Left ventricle myocardium inferior (tissue), 1 donor: ENCODE measurements at regions not wholly inside any gene's neighbourhood (a gene's known extent, or its start where the extent isn't known, plus 50 kb on each side); places are given as distances from the start of the nearest gene placed in this dataset.

Source experiments
- DNase-seq: peaks from one replicate; pipeline ENCODE4 v3.0.0-alpha.2; 2020
- H3K27ac ChIP-seq: fragments of 200-600 bp; replicated peaks from 2 replicates; pipeline ENCODE4 v1.8.0; 2021
- H3K27me3 ChIP-seq: fragments of 200-600 bp; 2 replicates; pipeline ENCODE4 v1.8.0; 2021; ENCODE audit warnings: low read depth
- H3K36me3 ChIP-seq: fragments of 200-600 bp; 2 replicates; pipeline ENCODE4 v1.8.0; 2021
- H3K4me1 ChIP-seq: fragments of 200-600 bp; 2 replicates; pipeline ENCODE4 v1.8.0; 2021
- H3K4me3 ChIP-seq: fragments of 200-600 bp; 2 replicates; pipeline ENCODE4 v1.8.0; 2021; ENCODE audit warnings: mild to moderate bottlenecking, moderate library complexity
- H3K9me3 ChIP-seq: fragments of 200-600 bp; replicated peaks from 2 replicates; pipeline ENCODE4 v1.8.0; 2021
- intact Hi-C: fragments of 100-400 bp; cut with micrococcal nuclease; formaldehyde crosslinking; loops from one replicate; pipeline ENCODE4 v1.11.0; 2022
- TF ChIP-seq, protein P1 (sequence below): fragments of 200-600 bp; IDR thresholded peaks from 2 replicates; pipeline ENCODE4 v1.8.0; 2021; ENCODE audit warnings: antibody characterized with exemption, mild to moderate bottlenecking, borderline replicate concordance
- donor health status: DM: no; HTN: yes; CAD: no; lungs with severe emphysema.

DNA sequence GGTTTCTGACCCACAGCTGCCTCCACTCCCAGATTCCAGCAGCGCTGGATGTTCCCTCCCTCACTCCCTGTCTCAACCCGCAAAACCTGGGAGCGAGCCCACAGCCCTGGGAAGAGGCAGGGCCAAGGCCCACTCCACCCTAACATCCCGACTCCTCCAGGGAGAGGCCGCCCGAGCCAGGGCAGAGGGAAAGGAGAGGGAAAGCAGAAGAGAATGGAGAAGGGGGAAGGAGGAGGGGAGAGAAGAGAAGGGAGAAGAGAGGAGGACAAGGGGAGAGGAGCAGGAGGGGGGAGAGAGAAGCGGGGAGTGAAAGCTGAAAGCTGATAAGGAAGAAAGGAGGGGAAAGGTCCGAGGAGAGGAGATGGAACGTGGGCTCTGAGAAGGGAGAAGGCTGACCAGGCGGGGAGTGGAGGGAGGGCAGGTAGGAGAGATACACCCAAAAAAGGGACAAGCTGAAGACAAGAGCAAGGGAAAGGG, 120.2 kb upstream of the PJA1 start:
- Histone ChIP-seq H3K36me3 (no peaks in the 10 kb centered on the region), H3K27me3 (no peaks in the 10 kb centered on the region), H3K27ac (peak overlapping the region; percentile 48), H3K4me1 (peaks cover 14% of the 10 kb centered on the region), H3K4me3 (peak overlapping the region; percentile 60), H3K9me3 (no peaks in the 10 kb centered on the region)
- peak; percentile 51 for DNase-seq
- intact Hi-C loops, result no loop called here
- TF ChIP-seq, protein P1, sequence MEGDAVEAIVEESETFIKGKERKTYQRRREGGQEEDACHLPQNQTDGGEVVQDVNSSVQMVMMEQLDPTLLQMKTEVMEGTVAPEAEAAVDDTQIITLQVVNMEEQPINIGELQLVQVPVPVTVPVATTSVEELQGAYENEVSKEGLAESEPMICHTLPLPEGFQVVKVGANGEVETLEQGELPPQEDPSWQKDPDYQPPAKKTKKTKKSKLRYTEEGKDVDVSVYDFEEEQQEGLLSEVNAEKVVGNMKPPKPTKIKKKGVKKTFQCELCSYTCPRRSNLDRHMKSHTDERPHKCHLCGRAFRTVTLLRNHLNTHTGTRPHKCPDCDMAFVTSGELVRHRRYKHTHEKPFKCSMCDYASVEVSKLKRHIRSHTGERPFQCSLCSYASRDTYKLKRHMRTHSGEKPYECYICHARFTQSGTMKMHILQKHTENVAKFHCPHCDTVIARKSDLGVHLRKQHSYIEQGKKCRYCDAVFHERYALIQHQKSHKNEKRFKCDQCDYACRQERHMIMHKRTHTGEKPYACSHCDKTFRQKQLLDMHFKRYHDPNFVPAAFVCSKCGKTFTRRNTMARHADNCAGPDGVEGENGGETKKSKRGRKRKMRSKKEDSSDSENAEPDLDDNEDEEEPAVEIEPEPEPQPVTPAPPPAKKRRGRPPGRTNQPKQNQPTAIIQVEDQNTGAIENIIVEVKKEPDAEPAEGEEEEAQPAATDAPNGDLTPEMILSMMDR, result no peak

DNA sequence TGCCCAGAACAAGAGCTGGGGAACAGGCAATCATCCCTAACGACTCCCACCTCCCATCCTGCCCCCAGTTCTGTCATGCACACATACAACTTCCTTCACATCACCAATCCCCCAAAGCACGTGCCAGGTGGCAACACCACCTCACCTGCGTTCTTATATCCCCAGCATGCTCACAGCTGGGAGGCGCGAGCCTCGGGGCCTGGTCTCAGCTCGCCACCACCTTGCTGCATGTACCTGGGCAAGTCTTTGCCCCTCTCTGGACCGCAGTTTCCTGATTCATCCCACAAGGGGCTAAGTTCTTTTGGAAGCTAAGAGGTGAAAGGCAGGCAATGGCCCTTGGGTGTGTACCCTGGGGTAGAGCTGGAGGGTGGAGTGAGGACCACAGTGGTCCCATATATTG, 119.2 kb upstream of the PJA1 start:
- no peaks in the 10 kb centered on the region for H3K36me3 ChIP-seq
- DNase-seq, result no peak

DNA sequence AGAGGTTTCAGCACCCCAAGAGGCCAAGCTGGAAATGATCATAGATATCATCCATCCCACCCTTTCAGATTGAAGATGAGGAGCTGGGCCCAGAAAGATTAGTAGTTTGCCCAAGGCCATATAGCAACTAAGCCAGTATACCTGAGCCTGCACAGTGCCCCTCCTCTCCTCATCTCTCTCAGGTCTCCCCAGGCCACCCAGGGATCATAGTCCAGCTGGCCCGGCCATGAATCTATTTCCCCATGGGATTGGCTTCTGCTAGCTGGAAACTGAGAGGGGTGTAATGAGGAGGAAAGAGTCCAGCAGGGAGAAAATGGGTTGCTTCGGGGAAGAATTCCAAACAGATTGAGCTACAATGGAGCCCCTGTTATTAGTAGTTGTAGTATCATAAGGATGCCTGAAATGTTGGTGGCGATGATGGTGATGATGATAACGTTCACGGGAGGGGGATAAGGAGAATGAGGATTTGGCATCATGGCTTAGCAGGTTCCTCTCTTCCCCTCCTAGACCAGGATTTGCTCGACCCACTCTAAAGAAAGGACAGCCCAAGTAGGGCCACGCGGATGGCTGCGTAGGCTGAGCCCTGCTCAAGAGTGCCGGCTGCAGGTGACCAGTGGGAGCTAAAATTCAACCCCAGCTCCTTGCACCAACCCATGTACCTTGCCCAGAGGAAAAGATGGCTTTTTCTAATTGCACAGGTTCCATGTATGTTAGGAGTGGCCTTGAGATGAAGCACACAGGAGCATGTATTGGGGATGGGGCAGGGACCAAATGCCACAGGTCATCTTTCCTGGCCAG, 117.8 kb upstream of the PJA1 start:
- no peak for DNase-seq
- peaks cover 20% of the 10 kb centered on the region for H3K4me1 ChIP-seq
- no peaks in the 10 kb centered on the region for H3K36me3 ChIP-seq
- no peaks in the 10 kb centered on the region for H3K27me3 ChIP-seq
- intact Hi-C loops, result no loop called here
- H3K27ac ChIP-seq, result no peak overlapping the region
- no peaks in the 10 kb centered on the region for H3K9me3 ChIP-seq
- H3K4me3 ChIP-seq, result no peak overlapping the region
- TF ChIP-seq, protein P1, result no peak

More for the DNA sequence above, 119.2 kb upstream of the PJA1 start:
- peaks cover 14% of the 10 kb centered on the region for H3K4me1 ChIP-seq
- H3K9me3 ChIP-seq, result no peaks in the 10 kb centered on the region
- intact Hi-C loops, result no loop called here
- no peak overlapping the region for H3K4me3 ChIP-seq
- TF ChIP-seq, protein P1, result no peak
- H3K27ac ChIP-seq, result no peak overlapping the region
- no peaks in the 10 kb centered on the region for H3K27me3 ChIP-seq

DNA sequence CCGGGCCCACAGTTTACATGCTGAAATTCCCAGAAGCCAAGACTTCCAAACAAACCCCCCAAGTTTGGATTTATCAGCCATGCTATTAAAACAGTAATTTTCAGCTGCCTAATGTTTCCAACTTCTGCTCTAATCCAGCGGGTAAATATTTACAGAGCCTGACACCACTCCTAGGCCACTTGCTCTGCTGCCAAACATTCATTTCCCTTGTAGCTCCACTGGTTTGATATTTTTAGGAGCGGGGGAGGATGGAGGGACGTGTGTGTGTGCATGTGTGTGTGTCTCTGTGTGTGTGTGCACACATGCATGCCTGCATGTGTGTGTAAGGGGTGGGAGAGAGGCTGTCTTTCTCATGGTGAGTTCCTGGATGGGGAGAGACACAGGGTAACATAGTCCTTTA, 115.7 kb upstream of the PJA1 start:
- TF ChIP-seq, protein P1, result no peak
- peak overlapping the region; percentile 48 for H3K27ac ChIP-seq
- DNase-seq, result no peak

DNA sequence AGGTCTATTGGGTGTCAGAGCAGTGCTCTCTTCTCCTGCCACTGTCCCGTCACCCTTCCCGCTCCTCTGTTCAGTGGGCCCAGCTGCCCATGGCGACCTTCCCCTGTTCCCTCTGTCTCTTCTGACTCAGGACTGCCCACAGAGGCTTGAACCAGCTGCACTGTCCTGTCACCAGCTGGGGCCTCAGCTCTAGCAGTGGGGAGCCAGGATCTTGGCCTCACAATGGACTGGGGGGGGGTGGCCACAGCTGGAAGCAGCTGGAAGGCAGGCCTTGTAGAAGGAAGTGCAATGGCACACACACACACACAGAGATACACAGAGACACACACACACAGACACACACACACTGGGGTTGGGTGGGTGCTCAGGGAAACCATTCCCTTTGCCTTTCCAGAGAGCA, 114.0 kb upstream of the PJA1 start:
- no peaks in the 10 kb centered on the region for H3K36me3 ChIP-seq
- no peak overlapping the region for H3K27ac ChIP-seq
- H3K9me3 ChIP-seq, result no peaks in the 10 kb centered on the region
- no peaks in the 10 kb centered on the region for H3K27me3 ChIP-seq
- TF ChIP-seq, protein P1, result no peak
- no peak for DNase-seq
- peaks cover 16% of the 10 kb centered on the region for H3K4me1 ChIP-seq
- intact Hi-C loops, result no loop called here
- no peak overlapping the region for H3K4me3 ChIP-seq

More for the DNA sequence above, 115.7 kb upstream of the PJA1 start:
- H3K9me3 ChIP-seq, result no peaks in the 10 kb centered on the region
- no peak overlapping the region for H3K4me3 ChIP-seq
- H3K36me3 ChIP-seq, result no peaks in the 10 kb centered on the region
- peaks cover 19% of the 10 kb centered on the region for H3K4me1 ChIP-seq
- H3K27me3 ChIP-seq, result no peaks in the 10 kb centered on the region
- intact Hi-C loops, result no loop called here
